WI38 (cell line): ENCODE measurements at regions not wholly inside any gene's neighbourhood (a gene's known extent, or its start where the extent isn't known, plus 50 kb on each side); places are given as distances from the start of the nearest gene placed in this dataset.

Experiments used
- H3K4me3 ChIP-seq: 2 replicates; pipeline ENCODE4 v1.5.1; 2011; ENCODE audit warnings: low read depth, mild to moderate bottlenecking, control low read depth, low read length
- TF ChIP-seq, protein P1 (sequence below): IDR thresholded peaks from 2 replicates; pipeline ENCODE4 v1.5.1; 2012; ENCODE audit warnings: low read depth, mild to moderate bottlenecking, control low read depth, low read length

DNA sequence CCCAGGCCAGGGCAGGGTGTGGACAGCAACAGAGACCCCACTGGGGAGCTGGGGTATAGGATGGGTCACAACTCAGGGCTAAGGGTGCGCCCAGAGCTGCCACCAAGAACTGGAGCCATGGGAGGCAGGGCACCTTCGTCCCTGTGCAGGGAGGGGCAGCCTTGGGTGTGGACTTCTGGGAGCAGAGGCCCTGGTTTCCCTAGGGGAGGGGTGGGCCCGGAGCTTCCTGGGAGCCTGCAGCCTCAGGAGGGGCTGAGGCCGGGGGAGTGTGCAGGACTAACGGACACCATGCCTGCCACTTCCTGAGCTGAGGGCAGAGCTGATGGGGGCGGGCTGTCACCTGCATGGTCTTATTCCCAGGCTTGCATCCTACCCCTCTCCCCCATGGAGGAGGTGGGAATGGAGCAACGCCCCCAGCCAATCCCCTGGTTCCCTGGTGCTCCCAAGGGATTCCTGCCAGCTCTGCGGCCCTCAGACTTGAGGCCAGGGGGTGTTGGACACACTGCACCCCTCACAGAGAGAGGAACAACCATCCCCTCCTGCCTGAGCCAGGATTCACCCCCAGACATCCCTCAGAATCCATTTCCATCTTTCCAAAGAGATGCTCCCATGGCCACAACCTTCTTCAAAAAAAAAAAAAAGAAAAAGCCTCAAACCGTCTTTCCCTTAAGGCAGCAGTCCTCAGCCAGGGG is 225.7 kb downstream of the CTTN start:
- H3K4me3 ChIP-seq, result no peak overlapping the region
- TF ChIP-seq, protein P1, sequence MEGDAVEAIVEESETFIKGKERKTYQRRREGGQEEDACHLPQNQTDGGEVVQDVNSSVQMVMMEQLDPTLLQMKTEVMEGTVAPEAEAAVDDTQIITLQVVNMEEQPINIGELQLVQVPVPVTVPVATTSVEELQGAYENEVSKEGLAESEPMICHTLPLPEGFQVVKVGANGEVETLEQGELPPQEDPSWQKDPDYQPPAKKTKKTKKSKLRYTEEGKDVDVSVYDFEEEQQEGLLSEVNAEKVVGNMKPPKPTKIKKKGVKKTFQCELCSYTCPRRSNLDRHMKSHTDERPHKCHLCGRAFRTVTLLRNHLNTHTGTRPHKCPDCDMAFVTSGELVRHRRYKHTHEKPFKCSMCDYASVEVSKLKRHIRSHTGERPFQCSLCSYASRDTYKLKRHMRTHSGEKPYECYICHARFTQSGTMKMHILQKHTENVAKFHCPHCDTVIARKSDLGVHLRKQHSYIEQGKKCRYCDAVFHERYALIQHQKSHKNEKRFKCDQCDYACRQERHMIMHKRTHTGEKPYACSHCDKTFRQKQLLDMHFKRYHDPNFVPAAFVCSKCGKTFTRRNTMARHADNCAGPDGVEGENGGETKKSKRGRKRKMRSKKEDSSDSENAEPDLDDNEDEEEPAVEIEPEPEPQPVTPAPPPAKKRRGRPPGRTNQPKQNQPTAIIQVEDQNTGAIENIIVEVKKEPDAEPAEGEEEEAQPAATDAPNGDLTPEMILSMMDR, result no peak

DNA sequence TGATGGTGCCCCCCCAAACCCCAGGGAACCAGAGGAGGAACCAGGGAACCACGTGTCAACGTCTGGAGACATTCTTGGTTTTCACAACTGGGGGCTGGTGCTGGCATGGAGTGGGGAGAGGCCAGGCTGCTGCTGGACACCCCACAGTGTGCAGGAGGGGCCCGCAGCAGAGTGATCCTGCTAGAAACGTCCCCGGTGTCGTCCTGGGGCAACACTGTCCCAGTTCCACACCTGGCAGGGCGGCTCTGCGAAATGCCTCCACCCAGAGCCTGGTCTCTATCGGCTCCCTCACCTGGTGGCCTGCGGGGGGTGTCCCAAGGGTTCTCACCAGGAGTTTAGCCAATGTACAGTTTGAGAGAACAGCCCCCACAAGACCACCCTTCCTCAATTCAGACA is 226.3 kb downstream of the CTTN start:
- no peak overlapping the region for H3K4me3 ChIP-seq
- TF ChIP-seq, protein P1, result no peak

DNA sequence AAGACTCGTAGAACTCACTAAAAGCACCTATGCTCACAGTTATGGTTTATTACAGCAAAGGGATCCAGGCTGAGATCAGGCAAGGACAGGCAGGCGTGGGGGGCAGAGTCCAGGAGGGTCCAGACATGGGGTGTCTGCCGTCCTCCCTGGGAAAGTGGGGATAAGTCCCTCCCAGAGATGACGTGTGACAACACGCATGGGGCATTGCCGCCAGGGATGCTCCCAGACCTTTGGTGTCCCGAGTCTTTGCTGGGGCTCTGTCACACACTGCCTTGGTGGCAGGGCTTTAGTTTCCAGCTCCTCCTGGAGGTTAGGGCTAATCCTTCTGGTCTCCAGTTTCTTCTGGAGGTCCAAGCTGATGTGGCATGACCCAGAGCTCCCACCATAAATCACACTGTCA is 226.7 kb downstream of the CTTN start:
- TF ChIP-seq, protein P1, result no peak
- no peak overlapping the region for H3K4me3 ChIP-seq

DNA sequence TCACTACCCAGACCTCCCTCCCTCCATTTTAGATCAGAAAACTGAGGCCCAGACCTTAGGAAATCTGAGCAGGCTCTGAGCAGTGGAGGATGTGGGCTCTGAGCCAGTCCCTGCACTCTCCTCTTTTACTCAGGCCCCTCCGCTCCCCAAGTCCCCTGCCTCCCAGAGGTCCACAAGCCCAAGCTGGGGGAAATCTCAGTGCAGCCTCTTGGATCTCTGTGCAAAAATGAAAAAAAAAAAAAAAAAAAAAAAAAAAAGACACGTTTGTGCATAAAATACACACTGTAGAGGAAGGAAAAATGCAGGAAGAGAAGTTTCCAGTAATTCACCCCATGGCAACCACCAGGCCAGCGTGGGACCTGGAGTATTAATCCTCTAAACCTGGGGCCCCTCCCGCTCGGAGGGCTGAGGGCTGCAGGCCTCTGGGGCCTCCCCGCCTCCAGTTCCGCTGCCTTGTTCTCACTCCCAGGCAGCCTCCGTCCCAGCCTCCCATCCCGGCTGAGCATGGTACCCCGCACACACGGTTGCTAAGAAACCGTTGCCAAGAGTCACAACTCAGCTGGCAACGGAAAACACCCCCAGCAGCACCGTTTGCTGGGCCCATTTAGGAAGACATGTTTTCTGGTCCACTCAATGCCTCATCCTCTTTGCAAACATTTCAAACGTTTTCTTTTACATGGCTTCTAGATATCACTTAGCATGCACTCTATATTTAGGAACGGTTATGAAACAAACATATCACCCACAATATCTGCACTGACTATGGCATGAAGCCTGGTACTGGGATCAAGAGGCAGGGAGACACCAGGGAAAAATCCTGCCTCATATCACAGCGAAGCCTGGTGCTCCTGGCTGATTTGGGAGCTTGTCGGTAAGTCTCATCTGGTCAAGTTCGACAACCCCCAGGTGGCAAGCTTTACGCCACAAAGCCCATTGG is 227.5 kb downstream of the CTTN start:
- TF ChIP-seq, protein P1, result no peak
- no peak overlapping the region for H3K4me3 ChIP-seq

DNA sequence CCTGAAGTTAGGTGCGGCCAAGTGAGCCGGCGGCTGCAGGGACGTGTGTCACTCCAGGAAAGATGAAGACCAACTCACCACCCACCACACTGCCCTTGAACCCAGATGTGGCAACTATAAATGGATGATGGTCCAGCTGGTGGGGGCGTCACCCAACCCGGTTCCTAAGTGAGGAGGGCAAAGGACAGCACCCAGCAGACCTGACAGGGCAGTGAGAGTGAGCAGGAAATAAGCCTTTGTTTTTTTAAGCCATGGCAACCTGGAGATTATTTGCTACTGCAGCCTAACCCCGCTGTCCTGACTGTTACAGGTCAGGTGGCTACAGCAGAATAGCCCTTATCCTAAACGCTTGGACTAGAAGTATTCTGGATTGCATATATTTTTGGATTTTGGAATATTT is 228.9 kb downstream of the CTTN start:
- TF ChIP-seq, protein P1, result no peak
- no peak overlapping the region for H3K4me3 ChIP-seq

DNA sequence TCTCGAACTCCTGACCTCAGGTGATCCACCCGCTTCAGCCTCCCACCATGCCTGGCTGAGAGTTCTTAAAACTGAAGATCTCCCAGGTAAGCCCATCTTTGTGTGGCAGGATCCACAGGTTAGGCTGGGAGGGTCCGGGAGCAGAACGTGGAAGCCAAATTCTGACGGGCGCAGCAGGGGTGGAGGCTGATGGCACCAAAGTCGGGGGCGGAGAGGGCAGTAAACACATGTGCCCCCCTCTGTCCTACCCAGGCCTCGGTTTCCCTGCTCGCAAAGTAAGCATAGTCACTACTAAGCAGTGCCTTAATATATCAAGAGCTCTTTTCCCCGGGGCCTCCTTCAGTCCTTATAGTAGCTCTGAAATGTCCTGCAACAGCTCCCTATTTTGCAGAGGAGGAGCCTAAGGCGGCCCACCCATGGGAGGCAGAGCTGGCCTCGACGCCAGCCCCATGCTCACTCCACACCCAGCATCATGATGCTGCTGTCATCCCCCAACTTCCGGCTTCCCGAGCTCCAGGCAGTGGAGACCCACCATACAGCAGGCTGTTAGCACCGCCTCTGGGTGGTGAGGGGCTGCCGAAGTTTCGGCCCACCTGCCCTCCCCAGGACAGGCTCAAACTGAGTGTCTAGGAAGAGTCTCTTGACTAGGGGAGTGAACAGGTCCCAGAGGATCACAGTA is 230.0 kb downstream of the CTTN start:
- TF ChIP-seq, protein P1, result no peak
- H3K4me3 ChIP-seq, result no peak overlapping the region
